Transverse colon (tissue), 4 donors: ENCODE measurements at regions not wholly inside any gene's neighbourhood (a gene's known extent, or its start where the extent isn't known, plus 50 kb on each side); places are given as distances from the start of the nearest gene placed in this dataset.

Experiments
- DNase-seq: peaks from one replicate; pipeline ENCODE4 v3.0.0-alpha.2; 2019
- H3K27ac ChIP-seq, 4 donors: fragments of 200-600 bp; sonication (generic); 2 replicates each; pipeline ENCODE4 v1.5.1; 2016 to 2018; ENCODE audit warnings: inconsistent platforms in 4 of 4
- H3K27me3 ChIP-seq: fragments of 200-600 bp; sonication (generic); 2 replicates; pipeline ENCODE4 v1.5.1; 2017; ENCODE audit warnings: inconsistent platforms
- H3K36me3 ChIP-seq, 4 donors: fragments of 200-600 bp; sonication (generic); 2 replicates each; pipeline ENCODE4 v1.5.1; 2017 to 2019; ENCODE audit warnings: inconsistent platforms in 4 of 4
- H3K4me1 ChIP-seq, 4 donors: fragments of 200-600 bp; sonication (generic); 2 replicates each; pipeline ENCODE4 v1.5.1; 2017 to 2020; ENCODE audit warnings: inconsistent platforms in 4 of 4
- H3K4me3 ChIP-seq, 4 donors: fragments of 200-600 bp; sonication (generic); 1 replicate in 1 of 4; 2 replicates in 3 of 4; pipeline versions ENCODE4 v1.5.1 to v1.6.1; 2017 to 2019; ENCODE audit warnings: inconsistent platforms in 4 of 4
- H3K9me3 ChIP-seq, 2 donors: fragments of 200-600 bp; sonication (generic); 2 replicates each; pipeline ENCODE4 v1.5.1; 2017 to 2019; ENCODE audit warnings: inconsistent platforms in 2 of 2
- EP300 ChIP-seq: sonication (generic); formaldehyde crosslinking; IDR thresholded peaks from one replicate; pipeline ENCODE4 v1.6.1; 2017; ENCODE audit warnings: antibody characterized with exemption, low read depth
- POLR2A ChIP-seq: fragments of 450-650 bp; IDR thresholded peaks from one replicate; pipeline ENCODE4 v1.6.1; 2016; ENCODE audit warnings: antibody characterized with exemption, mild to moderate bottlenecking, moderate library complexity
- POLR2AphosphoS5 ChIP-seq, 3 donors: sonication (generic); formaldehyde crosslinking; IDR thresholded peaks; one replicate each; pipeline ENCODE4 v1.6.1; 2016; ENCODE audit warnings: antibody characterized with exemption in 3 of 3
- WGBS, 2 donors: methylation state at CpG; one replicate each; pipeline ENCODE4 v1.1.5; 2018; ENCODE audit warnings: low coverage in 1 of 2; 5-methylcytosine and 5-hydroxymethylcytosine counted together
- in situ Hi-C, 4 donors: fragments of 200-750 bp; cut with MboI; loops; one replicate each; pipeline versions ENCODE4 v1.15.0 to v1.15.1; 2017; ENCODE audit warnings: low sequenced_read_pairs in 3 of 4, low pct_ligation_motif_present in 1 of 4, low pct_unique_long_range_greater_than_20kb in 1 of 4
- intact Hi-C: fragments of 100-400 bp; cut with DNase I; formaldehyde crosslinking; loops from one replicate; pipeline ENCODE4 v1.15.1; 2023; ENCODE audit warnings: low total_unique reads
- TF ChIP-seq, protein P1 (sequence below), 5 experiments: fragments of 200-600 bp in 3 of 5; fragments of 450-650 bp in 2 of 5; sonication (generic) in 3 of 5; IDR thresholded peaks; 1 replicate in 2 of 5; 2 replicates in 3 of 5; pipeline ENCODE4 v1.5.1; 2016 to 2017; ENCODE audit warnings: antibody characterized with exemption in 5 of 5, inconsistent platforms in 3 of 5, mild to moderate bottlenecking in 2 of 5, moderate library complexity in 1 of 5

DNA sequence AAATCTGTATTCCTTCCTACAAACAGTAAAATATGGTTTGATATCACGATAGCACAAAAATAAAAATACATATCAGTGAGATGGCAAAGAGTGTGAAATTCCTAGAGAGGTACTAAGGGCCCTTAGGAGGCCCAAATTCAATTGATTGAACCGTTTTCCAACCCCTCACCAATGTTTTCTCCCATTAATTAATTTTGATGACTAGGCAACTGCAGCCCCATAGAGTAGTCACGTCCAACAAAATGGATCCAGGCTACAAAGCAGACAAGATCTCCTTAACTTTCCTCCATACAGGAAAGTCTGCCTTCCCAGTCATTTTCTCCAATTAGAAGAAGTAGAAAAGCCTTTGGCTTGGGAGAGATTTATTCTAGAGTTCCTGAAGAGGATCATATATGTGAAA lies 193.9 kb downstream of the PLOD2 start:
- Histone ChIP-seq H3K4me1 (no peaks in the 10 kb centered on the region), H3K36me3 (no peaks in the 10 kb centered on the region), H3K27me3 (no peaks in the 10 kb centered on the region), H3K9me3 (no peaks in the 10 kb centered on the region), H3K4me3 (no peak overlapping the region), H3K27ac (no peak overlapping the region)
- DNase-seq, result no peak
- intact Hi-C loops, result no loop called here
- in situ Hi-C loops, result no loop called here
- no peak for TF ChIP-seq POLR2AphosphoS5 (IDR thresholded peaks at IDR 0.05)
- no peak for TF ChIP-seq POLR2A
- TF ChIP-seq, protein P1, sequence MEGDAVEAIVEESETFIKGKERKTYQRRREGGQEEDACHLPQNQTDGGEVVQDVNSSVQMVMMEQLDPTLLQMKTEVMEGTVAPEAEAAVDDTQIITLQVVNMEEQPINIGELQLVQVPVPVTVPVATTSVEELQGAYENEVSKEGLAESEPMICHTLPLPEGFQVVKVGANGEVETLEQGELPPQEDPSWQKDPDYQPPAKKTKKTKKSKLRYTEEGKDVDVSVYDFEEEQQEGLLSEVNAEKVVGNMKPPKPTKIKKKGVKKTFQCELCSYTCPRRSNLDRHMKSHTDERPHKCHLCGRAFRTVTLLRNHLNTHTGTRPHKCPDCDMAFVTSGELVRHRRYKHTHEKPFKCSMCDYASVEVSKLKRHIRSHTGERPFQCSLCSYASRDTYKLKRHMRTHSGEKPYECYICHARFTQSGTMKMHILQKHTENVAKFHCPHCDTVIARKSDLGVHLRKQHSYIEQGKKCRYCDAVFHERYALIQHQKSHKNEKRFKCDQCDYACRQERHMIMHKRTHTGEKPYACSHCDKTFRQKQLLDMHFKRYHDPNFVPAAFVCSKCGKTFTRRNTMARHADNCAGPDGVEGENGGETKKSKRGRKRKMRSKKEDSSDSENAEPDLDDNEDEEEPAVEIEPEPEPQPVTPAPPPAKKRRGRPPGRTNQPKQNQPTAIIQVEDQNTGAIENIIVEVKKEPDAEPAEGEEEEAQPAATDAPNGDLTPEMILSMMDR (IDR thresholded peaks at IDR 0.05), result no peak
- TF ChIP-seq EP300, result no peak
- WGBS, 2 donors, result 59 to 61% methylated on average over 3 of the region's 3 CpGs

DNA sequence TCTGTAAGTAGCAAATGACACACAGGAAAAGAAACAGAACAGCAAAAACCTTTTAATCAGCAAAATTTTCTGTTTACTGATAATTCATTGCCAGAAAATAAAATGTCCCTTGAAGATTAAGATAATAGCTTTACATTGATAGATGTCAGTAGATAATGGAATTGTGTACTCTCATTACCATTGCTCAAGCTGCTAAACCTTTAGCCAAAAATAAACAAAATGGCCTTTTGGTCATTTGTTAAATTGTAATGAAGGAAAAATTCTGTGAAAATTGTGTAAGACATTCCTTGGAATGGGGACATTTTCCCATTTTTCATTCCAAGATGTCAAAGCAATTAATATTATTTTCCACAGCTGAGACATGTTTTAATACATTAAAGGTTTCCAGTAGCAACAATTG lies 189.8 kb downstream of the PLOD2 start:
- intact Hi-C loops, result no loop called here
- no peak for DNase-seq
- H3K4me3 ChIP-seq, result no peak overlapping the region
- no peaks in the 10 kb centered on the region for H3K27me3 ChIP-seq
- H3K36me3 ChIP-seq, result no peaks in the 10 kb centered on the region
- in situ Hi-C loops, result no loop called here
- no peaks in the 10 kb centered on the region for H3K4me1 ChIP-seq
- no peaks in the 10 kb centered on the region for H3K9me3 ChIP-seq
- TF ChIP-seq, protein P1 (IDR thresholded peaks at IDR 0.05), result no peak
- TF ChIP-seq POLR2AphosphoS5 (IDR thresholded peaks at IDR 0.05) (no peak), POLR2A (no peak), EP300 (no peak)
- no peak overlapping the region for H3K27ac ChIP-seq

DNA sequence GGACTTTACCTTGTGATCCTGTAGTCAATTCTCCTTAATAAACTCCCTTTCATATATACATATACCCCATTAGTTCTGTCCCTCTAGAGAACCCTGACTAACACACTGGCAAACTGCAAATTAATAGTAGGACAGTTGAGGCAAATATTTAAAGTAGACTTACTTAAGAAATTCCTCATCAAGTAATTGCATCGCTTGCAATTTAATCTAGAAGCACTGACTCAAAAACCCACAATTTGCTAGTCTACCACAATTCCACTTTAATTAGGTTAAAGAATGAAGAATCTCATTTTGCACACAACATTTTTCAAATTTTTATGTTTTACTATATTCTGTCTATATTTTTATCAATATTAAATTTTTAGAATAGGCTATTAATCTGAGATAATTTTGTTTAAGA lies 188.1 kb downstream of the PLOD2 start:
- WGBS, 2 donors, result 87 to 89% methylated on average over 1 of the region's 1 CpG
- H3K27me3 ChIP-seq, result no peaks in the 10 kb centered on the region
- in situ Hi-C loops, result no loop called here
- H3K4me1 ChIP-seq, result no peaks in the 10 kb centered on the region
- TF ChIP-seq POLR2A (no peak), EP300 (no peak), POLR2AphosphoS5 (IDR thresholded peaks at IDR 0.05) (no peak)
- TF ChIP-seq, protein P1 (IDR thresholded peaks at IDR 0.05), result no peak
- no peak overlapping the region for H3K27ac ChIP-seq
- intact Hi-C loops, result no loop called here
- no peaks in the 10 kb centered on the region for H3K9me3 ChIP-seq
- no peak for DNase-seq
- H3K4me3 ChIP-seq, result no peak overlapping the region
- H3K36me3 ChIP-seq, result no peaks in the 10 kb centered on the region

DNA sequence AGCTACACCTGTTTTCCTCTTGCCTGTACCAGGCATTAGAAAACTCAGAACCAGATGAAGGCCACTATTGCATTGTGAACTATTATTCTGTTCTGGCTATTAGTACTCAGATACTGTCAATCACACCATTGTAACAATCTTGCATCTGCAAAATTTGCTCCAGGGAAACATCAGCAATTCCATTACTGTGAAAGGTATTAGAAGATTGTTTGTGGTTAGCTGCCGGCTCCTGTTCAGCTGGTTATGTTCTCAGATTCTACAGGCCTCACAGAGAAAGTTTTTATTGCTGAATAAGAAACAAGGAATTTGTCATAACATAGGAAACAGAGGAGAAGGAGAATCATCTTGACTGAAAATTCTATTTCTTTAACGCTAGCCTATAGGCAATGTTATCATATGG lies 179.9 kb downstream of the PLOD2 start:
- no peak for DNase-seq
- no peaks in the 10 kb centered on the region for H3K4me1 ChIP-seq
- no peaks in the 10 kb centered on the region for H3K27me3 ChIP-seq
- intact Hi-C loops (no loop called here), in situ Hi-C loops (no loop called here)
- no peak overlapping the region for H3K4me3 ChIP-seq
- no peak overlapping the region for H3K27ac ChIP-seq
- no peak for TF ChIP-seq EP300
- TF ChIP-seq, protein P1 (IDR thresholded peaks at IDR 0.05), result no peak
- no peak for TF ChIP-seq POLR2AphosphoS5 (IDR thresholded peaks at IDR 0.05)
- TF ChIP-seq POLR2A, result no peak
- H3K36me3 ChIP-seq, result no peaks in the 10 kb centered on the region
- H3K9me3 ChIP-seq, result no peaks in the 10 kb centered on the region
- WGBS, 2 donors, result 85 to 93% methylated on average over 2 of the region's 2 CpGs
